ENCODE measurements at regions not wholly inside any gene's neighbourhood (a gene's known extent, or its start where the extent isn't known, plus 50 kb on each side); places are given as distances from the start of the nearest gene placed in this dataset.

- no peaks in the 10 kb centered on the region for H3K4me1 Mint-ChIP-seq
- Histone ChIP-seq H3K27ac (ENCODE audit: insufficient read depth, low read length, poor library complexity, severe bottlenecking) (no peak overlapping the region), H3K9me3 (ENCODE audit: control insufficient read depth in 2 of 2, low read length in 2 of 2) (no peaks in the 10 kb centered on the region), H3K4me3 (ENCODE audit: low read depth, low read length) (no peak overlapping the region), H3K4me1 (ENCODE audit: control insufficient read depth, insufficient read depth, low read length, poor library complexity, severe bottlenecking) (no peaks in the 10 kb centered on the region), H3K36me3 (ENCODE audit: control insufficient read depth, insufficient read depth, low read length) (no peaks in the 10 kb centered on the region), H3K27me3 (ENCODE audit: control insufficient read depth, insufficient read depth, low read length) (no peaks in the 10 kb centered on the region)
- no peak overlapping the region for H3K4me3 Mint-ChIP-seq
- ATAC-seq (ENCODE audit: low read depth in 2 of 2) (no peak), DNase-seq (no peak)
- no peaks in the 10 kb centered on the region for H3K36me3 Mint-ChIP-seq
- no peak overlapping the region for H3K27ac Mint-ChIP-seq
- no peaks in the 10 kb centered on the region for H3K27me3 Mint-ChIP-seq
- H3K9me3 Mint-ChIP-seq = peaks cover 5 to 31% (median 12%) of the 10 kb centered on the region in 7 donors
Measured at GRCh38 chr5:92435781-92436180, 1052.7 kb upstream of the ARRDC3 start.

DNA sequence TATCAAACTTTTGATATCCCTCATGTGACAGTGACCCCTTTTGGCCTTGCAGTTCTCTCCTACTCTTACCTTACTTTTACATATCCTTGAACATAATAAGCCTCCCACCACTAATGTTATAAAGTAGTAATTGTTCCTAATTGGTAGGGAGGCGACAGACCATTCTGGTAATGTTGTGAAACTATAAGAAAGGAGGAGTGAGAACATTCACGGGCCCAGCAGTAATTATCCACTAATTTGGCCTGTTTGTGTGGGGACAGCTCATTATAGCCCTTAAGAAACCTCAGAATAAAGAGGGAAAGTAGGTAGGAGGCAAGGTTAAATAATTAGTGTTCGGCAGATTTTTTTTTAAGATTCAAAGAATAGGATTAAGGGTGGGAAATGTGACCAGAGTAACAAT, 1046.5 kb upstream of the ARRDC3 start:
- Histone ChIP-seq H3K4me1 (ENCODE audit: control insufficient read depth, insufficient read depth, low read length, poor library complexity, severe bottlenecking) (no peaks in the 10 kb centered on the region), H3K9me3 (ENCODE audit: control insufficient read depth in 2 of 2, low read length in 2 of 2) (no peaks in the 10 kb centered on the region), H3K36me3 (ENCODE audit: control insufficient read depth, insufficient read depth, low read length) (no peaks in the 10 kb centered on the region), H3K27me3 (ENCODE audit: control insufficient read depth, insufficient read depth, low read length) (no peaks in the 10 kb centered on the region), H3K27ac (ENCODE audit: insufficient read depth, low read length, poor library complexity, severe bottlenecking) (no peak overlapping the region), H3K4me3 (ENCODE audit: low read depth, low read length) (no peak overlapping the region)
- Mint-ChIP-seq H3K4me3 (no peak overlapping the region), H3K36me3 (no peaks in the 10 kb centered on the region), H3K9me3 (peaks cover 0 to 12% (median 7%) of the 10 kb centered on the region in 7 donors), H3K27ac (no peak overlapping the region), H3K27me3 (no peaks in the 10 kb centered on the region), H3K4me1 (no peaks in the 10 kb centered on the region)
- no peak for DNase-seq
- no peak for ATAC-seq (ENCODE audit: low read depth in 2 of 2)

DNA sequence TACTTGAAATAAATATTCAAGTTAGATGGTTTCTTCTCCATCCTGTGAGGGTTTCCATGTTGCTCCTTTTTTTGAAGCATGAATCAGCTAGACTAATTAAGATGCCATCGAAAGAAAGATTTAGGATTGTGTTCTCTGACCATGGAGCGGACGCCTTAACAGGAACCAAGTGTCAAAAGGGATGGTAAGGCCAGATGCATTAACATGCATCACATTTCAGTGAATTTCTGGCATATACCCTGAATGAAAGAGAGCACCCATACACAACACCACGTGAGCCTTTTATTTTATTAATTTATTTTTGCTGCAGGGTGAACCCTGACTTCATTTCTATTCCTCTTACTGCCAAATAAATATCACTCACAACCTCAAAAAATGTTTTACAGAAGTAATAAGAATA, 1045.3 kb upstream of the ARRDC3 start:
- H3K27me3 Mint-ChIP-seq = no peaks in the 10 kb centered on the region
- no peaks in the 10 kb centered on the region for H3K4me1 Mint-ChIP-seq
- H3K27me3 ChIP-seq (ENCODE audit: control insufficient read depth, insufficient read depth, low read length) = no peaks in the 10 kb centered on the region
- no peak overlapping the region for H3K4me3 Mint-ChIP-seq
- no peaks in the 10 kb centered on the region for H3K36me3 Mint-ChIP-seq
- no peaks in the 10 kb centered on the region for H3K36me3 ChIP-seq (ENCODE audit: control insufficient read depth, insufficient read depth, low read length)
- no peaks in the 10 kb centered on the region for H3K4me1 ChIP-seq (ENCODE audit: control insufficient read depth, insufficient read depth, low read length, poor library complexity, severe bottlenecking)
- no peak for DNase-seq
- H3K27ac Mint-ChIP-seq = no peak overlapping the region
- no peaks in the 10 kb centered on the region for H3K9me3 ChIP-seq (ENCODE audit: control insufficient read depth in 2 of 2, low read length in 2 of 2)
- ATAC-seq (ENCODE audit: low read depth in 2 of 2) = no peak
- no peak overlapping the region for H3K27ac ChIP-seq (ENCODE audit: insufficient read depth, low read length, poor library complexity, severe bottlenecking)
- H3K4me3 ChIP-seq (ENCODE audit: low read depth, low read length) = no peak overlapping the region
- peaks cover 0 to 13% (median 7%) of the 10 kb centered on the region in 7 donors for H3K9me3 Mint-ChIP-seq

GRCh38 chr5:92424785-92425426, 1041.8 kb upstream of the ARRDC3 start:
- no peaks in the 10 kb centered on the region for H3K27me3 ChIP-seq (ENCODE audit: control insufficient read depth, insufficient read depth, low read length)
- no peaks in the 10 kb centered on the region for H3K4me1 Mint-ChIP-seq
- no peaks in the 10 kb centered on the region for H3K36me3 Mint-ChIP-seq
- ATAC-seq (ENCODE audit: low read depth in 2 of 2) (no peak), DNase-seq (no peak)
- no peaks in the 10 kb centered on the region for H3K27me3 Mint-ChIP-seq
- H3K4me1 ChIP-seq (ENCODE audit: control insufficient read depth, insufficient read depth, low read length, poor library complexity, severe bottlenecking) = no peaks in the 10 kb centered on the region
- H3K36me3 ChIP-seq (ENCODE audit: control insufficient read depth, insufficient read depth, low read length) = no peaks in the 10 kb centered on the region
- no peak overlapping the region for H3K4me3 ChIP-seq (ENCODE audit: low read depth, low read length)
- peaks cover 0 to 20% (median 6%) of the 10 kb centered on the region in 7 donors for H3K9me3 Mint-ChIP-seq
- H3K4me3 Mint-ChIP-seq = no peak overlapping the region
- H3K27ac Mint-ChIP-seq = no peak overlapping the region
- no peak overlapping the region for H3K27ac ChIP-seq (ENCODE audit: insufficient read depth, low read length, poor library complexity, severe bottlenecking)
- H3K9me3 ChIP-seq (ENCODE audit: control insufficient read depth in 2 of 2, low read length in 2 of 2) = peaks cover 0 to 5% of the 10 kb centered on the region in 2 experiments

- Mint-ChIP-seq H3K27ac (no peak overlapping the region), H3K27me3 (no peaks in the 10 kb centered on the region), H3K4me1 (no peaks in the 10 kb centered on the region), H3K9me3 (peaks cover 0 to 18% (median 7%) of the 10 kb centered on the region in 7 donors), H3K36me3 (no peaks in the 10 kb centered on the region), H3K4me3 (no peak overlapping the region)
- Histone ChIP-seq H3K4me3 (ENCODE audit: low read depth, low read length) (no peak overlapping the region), H3K9me3 (ENCODE audit: control insufficient read depth in 2 of 2, low read length in 2 of 2) (peaks cover 0 to 10% of the 10 kb centered on the region in 2 experiments), H3K4me1 (ENCODE audit: control insufficient read depth, insufficient read depth, low read length, poor library complexity, severe bottlenecking) (no peaks in the 10 kb centered on the region), H3K27ac (ENCODE audit: insufficient read depth, low read length, poor library complexity, severe bottlenecking) (no peak overlapping the region), H3K36me3 (ENCODE audit: control insufficient read depth, insufficient read depth, low read length) (no peaks in the 10 kb centered on the region), H3K27me3 (ENCODE audit: control insufficient read depth, insufficient read depth, low read length) (no peaks in the 10 kb centered on the region)
- ATAC-seq (ENCODE audit: low read depth in 2 of 2) (no peak), DNase-seq (no peak)
Measured at GRCh38 chr5:92421942-92422341, 1038.8 kb upstream of the ARRDC3 start.

- no peak overlapping the region for H3K4me3 Mint-ChIP-seq
- H3K9me3 ChIP-seq (ENCODE audit: control insufficient read depth in 2 of 2, low read length in 2 of 2) = peaks cover 0 to 10% of the 10 kb centered on the region in 2 experiments
- no peaks in the 10 kb centered on the region for H3K4me1 ChIP-seq (ENCODE audit: control insufficient read depth, insufficient read depth, low read length, poor library complexity, severe bottlenecking)
- ATAC-seq (ENCODE audit: low read depth in 2 of 2) (no peak), DNase-seq (no peak)
- H3K4me1 Mint-ChIP-seq = no peaks in the 10 kb centered on the region
- no peak overlapping the region for H3K4me3 ChIP-seq (ENCODE audit: low read depth, low read length)
- H3K27me3 Mint-ChIP-seq = no peaks in the 10 kb centered on the region
- H3K27ac Mint-ChIP-seq = no peak overlapping the region
- no peaks in the 10 kb centered on the region for H3K36me3 Mint-ChIP-seq
- no peaks in the 10 kb centered on the region for H3K36me3 ChIP-seq (ENCODE audit: control insufficient read depth, insufficient read depth, low read length)
- H3K9me3 Mint-ChIP-seq = peaks cover 0 to 18% (median 7%) of the 10 kb centered on the region in 7 donors
- H3K27ac ChIP-seq (ENCODE audit: insufficient read depth, low read length, poor library complexity, severe bottlenecking) = no peak overlapping the region
- H3K27me3 ChIP-seq (ENCODE audit: control insufficient read depth, insufficient read depth, low read length) = no peaks in the 10 kb centered on the region
Measured at GRCh38 chr5:92421196-92421595, 1038.1 kb upstream of the ARRDC3 start.

DNA sequence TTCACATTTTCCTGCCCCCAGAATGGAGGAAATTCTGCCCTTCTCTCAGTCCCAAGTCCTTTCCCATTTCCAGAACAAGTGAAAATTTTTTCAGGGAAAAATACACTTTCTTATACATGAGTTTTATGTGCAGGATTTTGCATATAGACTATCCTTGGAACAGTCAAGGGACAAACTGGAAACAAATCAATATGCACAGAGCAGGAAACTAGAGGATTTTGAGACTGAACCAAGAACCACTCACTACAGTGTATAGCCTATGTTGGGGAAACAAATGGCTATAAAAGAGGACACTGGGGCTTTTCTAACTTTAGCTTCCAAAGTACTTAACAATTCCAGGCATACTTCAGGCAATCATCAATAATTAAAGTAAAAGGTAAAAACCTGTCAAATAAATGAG, 1036.1 kb upstream of the ARRDC3 start:
- H3K27ac ChIP-seq (ENCODE audit: insufficient read depth, low read length, poor library complexity, severe bottlenecking) = no peak overlapping the region
- peaks cover 0 to 10% of the 10 kb centered on the region in 2 experiments for H3K9me3 ChIP-seq (ENCODE audit: control insufficient read depth in 2 of 2, low read length in 2 of 2)
- no peak for DNase-seq
- H3K27me3 ChIP-seq (ENCODE audit: control insufficient read depth, insufficient read depth, low read length) = no peaks in the 10 kb centered on the region
- Mint-ChIP-seq H3K36me3 (no peaks in the 10 kb centered on the region), H3K9me3 (peaks cover 0 to 14% (median 7%) of the 10 kb centered on the region in 7 donors), H3K4me1 (no peaks in the 10 kb centered on the region), H3K4me3 (no peak overlapping the region), H3K27ac (no peak overlapping the region), H3K27me3 (no peaks in the 10 kb centered on the region)
- no peak overlapping the region for H3K4me3 ChIP-seq (ENCODE audit: low read depth, low read length)
- ATAC-seq (ENCODE audit: low read depth in 2 of 2) = no peak
- H3K36me3 ChIP-seq (ENCODE audit: control insufficient read depth, insufficient read depth, low read length) = no peaks in the 10 kb centered on the region
- H3K4me1 ChIP-seq (ENCODE audit: control insufficient read depth, insufficient read depth, low read length, poor library complexity, severe bottlenecking) = no peaks in the 10 kb centered on the region

- H3K27me3 Mint-ChIP-seq = no peaks in the 10 kb centered on the region
- Histone ChIP-seq H3K27me3 (ENCODE audit: control insufficient read depth, insufficient read depth, low read length) (no peaks in the 10 kb centered on the region), H3K4me1 (ENCODE audit: control insufficient read depth, insufficient read depth, low read length, poor library complexity, severe bottlenecking) (no peaks in the 10 kb centered on the region), H3K9me3 (ENCODE audit: control insufficient read depth in 2 of 2, low read length in 2 of 2) (peaks cover 0 to 10% of the 10 kb centered on the region in 2 experiments), H3K4me3 (ENCODE audit: low read depth, low read length) (no peak overlapping the region), H3K27ac (ENCODE audit: insufficient read depth, low read length, poor library complexity, severe bottlenecking) (no peak overlapping the region), H3K36me3 (ENCODE audit: control insufficient read depth, insufficient read depth, low read length) (no peaks in the 10 kb centered on the region)
- H3K4me1 Mint-ChIP-seq = no peaks in the 10 kb centered on the region
- peaks cover 0 to 10% (median 6%) of the 10 kb centered on the region in 7 donors for H3K9me3 Mint-ChIP-seq
- no peaks in the 10 kb centered on the region for H3K36me3 Mint-ChIP-seq
- ATAC-seq (ENCODE audit: low read depth in 2 of 2) (no peak), DNase-seq (no peak)
- H3K27ac Mint-ChIP-seq = no peak overlapping the region
- H3K4me3 Mint-ChIP-seq = no peak overlapping the region
Measured at GRCh38 chr5:92418341-92418740, 1035.2 kb upstream of the ARRDC3 start.

Measured in CD4-positive, CD25-positive, alpha-beta regulatory T cell (primary cell).